ENCODE measurements at regions not wholly inside any gene's neighbourhood (a gene's known extent, or its start where the extent isn't known, plus 50 kb on each side); places are given as distances from the start of the nearest gene placed in this dataset.

GRCh38 chr14:30058401-30058800 lies 130.8 kb upstream of the PRKD1 start:
- TF ChIP-seq CTCF (IDR thresholded peaks at IDR 0.05) (no peak), EZH2phosphoT487 (IDR thresholded peaks at IDR 0.05) (no peak)

Measured in neural progenitor cell (in vitro differentiated cells).